22Rv1 (cell line): ENCODE measurements at regions not wholly inside any gene's neighbourhood (a gene's known extent, or its start where the extent isn't known, plus 50 kb on each side); places are given as distances from the start of the nearest gene placed in this dataset.

Experiments
- ZFX ChIP-seq: fragments of 450-650 bp; IDR thresholded peaks from 2 replicates; pipeline ENCODE4 v1.6.1; 2017; ENCODE audit warnings: antibody characterized with exemption, borderline replicate concordance
- TF ChIP-seq, protein P1 (sequence below): fragments of 450-650 bp; IDR thresholded peaks from 2 replicates; pipeline ENCODE4 v1.5.1; 2017; ENCODE audit warnings: mild to moderate bottlenecking

DNA sequence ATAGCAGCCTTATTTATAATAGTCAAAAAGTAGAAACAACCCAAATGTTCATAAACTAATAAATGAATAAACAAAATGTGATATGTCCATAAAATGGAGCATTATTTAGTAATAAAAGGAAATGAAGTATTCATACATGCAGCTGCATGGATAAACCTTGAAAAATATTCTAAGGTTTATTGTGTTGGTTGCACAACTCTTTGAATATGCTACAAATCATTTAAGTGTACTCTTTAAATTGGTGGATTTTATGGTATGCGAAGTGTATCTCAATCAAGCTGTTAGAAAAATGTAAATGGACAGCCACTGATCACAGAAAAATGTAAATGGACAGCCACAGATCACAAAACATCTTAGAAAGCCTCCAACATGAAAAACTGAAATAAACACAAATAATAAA is 73.2 kb upstream of the SLC38A4 start:
- TF ChIP-seq, protein P1, sequence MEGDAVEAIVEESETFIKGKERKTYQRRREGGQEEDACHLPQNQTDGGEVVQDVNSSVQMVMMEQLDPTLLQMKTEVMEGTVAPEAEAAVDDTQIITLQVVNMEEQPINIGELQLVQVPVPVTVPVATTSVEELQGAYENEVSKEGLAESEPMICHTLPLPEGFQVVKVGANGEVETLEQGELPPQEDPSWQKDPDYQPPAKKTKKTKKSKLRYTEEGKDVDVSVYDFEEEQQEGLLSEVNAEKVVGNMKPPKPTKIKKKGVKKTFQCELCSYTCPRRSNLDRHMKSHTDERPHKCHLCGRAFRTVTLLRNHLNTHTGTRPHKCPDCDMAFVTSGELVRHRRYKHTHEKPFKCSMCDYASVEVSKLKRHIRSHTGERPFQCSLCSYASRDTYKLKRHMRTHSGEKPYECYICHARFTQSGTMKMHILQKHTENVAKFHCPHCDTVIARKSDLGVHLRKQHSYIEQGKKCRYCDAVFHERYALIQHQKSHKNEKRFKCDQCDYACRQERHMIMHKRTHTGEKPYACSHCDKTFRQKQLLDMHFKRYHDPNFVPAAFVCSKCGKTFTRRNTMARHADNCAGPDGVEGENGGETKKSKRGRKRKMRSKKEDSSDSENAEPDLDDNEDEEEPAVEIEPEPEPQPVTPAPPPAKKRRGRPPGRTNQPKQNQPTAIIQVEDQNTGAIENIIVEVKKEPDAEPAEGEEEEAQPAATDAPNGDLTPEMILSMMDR = no peak
- TF ChIP-seq ZFX = no peak
